ENCODE measurements at regions not wholly inside any gene's neighbourhood (a gene's known extent, or its start where the extent isn't known, plus 50 kb on each side); places are given as distances from the start of the nearest gene placed in this dataset.
"Not testable (repeated sequence)": the region's sequence is repeated elsewhere in the genome, so short reads cannot be mapped to it uniquely, and the experiment has no call there.

- DNase-seq, result no peak
- no peak overlapping the region for H3K4me2 ChIP-seq (ENCODE audit: low read depth, low read length)
- no peaks in the 10 kb centered on the region for H3F3A ChIP-seq (ENCODE audit: insufficient read depth, low read length)
- no peak overlapping the region for H3K27ac ChIP-seq (ENCODE audit: low read length)
- no peak overlapping the region for H2AFZ ChIP-seq (ENCODE audit: low read length)
- no peaks in the 10 kb centered on the region for H3K4me1 ChIP-seq (ENCODE audit: low read length)
- H3K9ac ChIP-seq (ENCODE audit: low read length), result no peak overlapping the region
- H4K20me1 ChIP-seq (ENCODE audit: insufficient read depth, low read length), result no peaks in the 10 kb centered on the region
- TF ChIP-seq CTCF (IDR thresholded peaks at IDR 0.05; ENCODE audit: low read length) (no peak), EZH2phosphoT487 (IDR thresholded peaks at IDR 0.05; ENCODE audit: low read length) (no peak), EZH2 (optimal IDR thresholded peaks at IDR 0.05; ENCODE audit: low read depth, low read length) (no peak)
- H3K9me2 ChIP-seq (replicated peaks; ENCODE audit: insufficient read depth, low read length), result no peaks in the 10 kb centered on the region
- no peaks in the 10 kb centered on the region for H3K79me2 ChIP-seq (ENCODE audit: low read length)
- no peaks in the 10 kb centered on the region for H3K9me3 ChIP-seq (replicated peaks; ENCODE audit: insufficient read depth, low read length)
- no peaks in the 10 kb centered on the region for H3K27me3 ChIP-seq (replicated peaks; ENCODE audit: insufficient read depth, low read length)
- H3K36me3 ChIP-seq (replicated peaks; ENCODE audit: insufficient read depth, low read length), result no peaks in the 10 kb centered on the region
- H3K4me3 ChIP-seq (ENCODE audit: low read length), result no peak overlapping the region
Observed at GRCh38 chr2:75882530-75882929, 171.8 kb upstream of the GCFC2 start.

DNA sequence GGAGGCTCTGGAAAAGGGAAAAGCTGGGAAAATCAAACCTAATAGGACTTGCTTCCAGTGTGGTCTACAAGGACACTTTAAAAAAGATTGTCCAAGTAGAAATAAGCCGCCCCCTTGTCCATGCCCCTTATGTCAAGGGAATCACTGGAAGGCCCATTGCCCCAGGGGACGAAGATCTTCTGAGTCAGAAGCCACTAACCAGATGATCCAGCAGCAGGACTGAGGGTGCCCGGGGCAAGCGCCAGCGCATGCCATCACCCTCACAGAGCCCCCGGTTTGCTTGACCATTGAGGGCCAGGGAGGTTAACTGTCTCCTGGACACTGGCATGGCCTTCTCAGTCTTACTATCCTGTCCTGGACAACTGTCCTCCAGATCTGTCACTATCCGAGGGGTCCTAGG lies 164.9 kb upstream of the GCFC2 start:
- H4K20me1 ChIP-seq (ENCODE audit: insufficient read depth, low read length); H3K9me3 ChIP-seq (replicated peaks; ENCODE audit: insufficient read depth, low read length); H3K79me2 ChIP-seq (ENCODE audit: low read length); H3F3A ChIP-seq (ENCODE audit: insufficient read depth, low read length); H3K27ac ChIP-seq (ENCODE audit: low read length); H3K36me3 ChIP-seq (replicated peaks; ENCODE audit: insufficient read depth, low read length); H3K9ac ChIP-seq (ENCODE audit: low read length); H3K4me1 ChIP-seq (ENCODE audit: low read length); H3K27me3 ChIP-seq (replicated peaks; ENCODE audit: insufficient read depth, low read length); H3K4me3 ChIP-seq (ENCODE audit: low read length); DNase-seq; H2AFZ ChIP-seq (ENCODE audit: low read length); H3K4me2 ChIP-seq (ENCODE audit: low read depth, low read length); H3K9me2 ChIP-seq (replicated peaks; ENCODE audit: insufficient read depth, low read length): not testable (repeated sequence)

- not testable (repeated sequence) for H3K79me2 ChIP-seq (ENCODE audit: low read length); H3K27me3 ChIP-seq (replicated peaks; ENCODE audit: insufficient read depth, low read length); H3K9ac ChIP-seq (ENCODE audit: low read length); H4K20me1 ChIP-seq (ENCODE audit: insufficient read depth, low read length); H3K27ac ChIP-seq (ENCODE audit: low read length); H3K36me3 ChIP-seq (replicated peaks; ENCODE audit: insufficient read depth, low read length); DNase-seq; H3F3A ChIP-seq (ENCODE audit: insufficient read depth, low read length); H3K4me2 ChIP-seq (ENCODE audit: low read depth, low read length); H3K4me3 ChIP-seq (ENCODE audit: low read length); H3K9me3 ChIP-seq (replicated peaks; ENCODE audit: insufficient read depth, low read length); H3K4me1 ChIP-seq (ENCODE audit: low read length); H2AFZ ChIP-seq (ENCODE audit: low read length); H3K9me2 ChIP-seq (replicated peaks; ENCODE audit: insufficient read depth, low read length)
Observed at GRCh38 chr2:75871762-75872614, 161.3 kb upstream of the GCFC2 start.

DNA sequence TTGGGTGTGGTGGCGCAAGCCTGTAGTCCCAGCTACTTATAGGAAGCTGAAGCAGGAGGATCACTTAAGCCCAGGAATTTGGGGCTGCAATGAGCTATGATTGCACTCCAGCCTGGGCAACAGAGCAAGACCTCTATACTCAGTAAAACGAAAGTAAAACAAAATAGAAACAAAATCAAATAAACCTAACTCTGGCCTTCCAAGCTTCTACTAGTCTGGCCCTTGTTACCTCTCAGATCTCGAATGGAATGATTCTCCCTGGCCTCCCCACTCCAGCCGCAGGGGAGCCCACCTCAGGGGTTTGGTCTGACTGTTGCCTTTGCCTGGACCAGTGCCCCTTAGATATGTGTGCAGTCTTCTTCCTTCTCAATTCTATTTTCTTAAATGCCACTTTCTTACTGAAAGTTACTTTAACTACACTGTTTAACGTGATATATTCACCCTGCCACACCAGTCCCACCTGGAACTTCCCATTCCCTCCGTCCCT lies 160.0 kb upstream of the GCFC2 start:
- TF ChIP-seq CTCF (IDR thresholded peaks at IDR 0.05; ENCODE audit: low read length) (no peak), EZH2phosphoT487 (IDR thresholded peaks at IDR 0.05; ENCODE audit: low read length) (no peak), EZH2 (optimal IDR thresholded peaks at IDR 0.05; ENCODE audit: low read depth, low read length) (no peak)
- H3K9ac ChIP-seq (ENCODE audit: low read length), result no peak overlapping the region
- no peaks in the 10 kb centered on the region for H3K27me3 ChIP-seq (replicated peaks; ENCODE audit: insufficient read depth, low read length)
- no peaks in the 10 kb centered on the region for H3K79me2 ChIP-seq (ENCODE audit: low read length)
- peak overlapping the region; percentile 78 for H2AFZ ChIP-seq (ENCODE audit: low read length)
- H3K9me3 ChIP-seq (replicated peaks; ENCODE audit: insufficient read depth, low read length), result no peaks in the 10 kb centered on the region
- peak overlapping the region; percentile 56 for H3K4me2 ChIP-seq (ENCODE audit: low read depth, low read length)
- H4K20me1 ChIP-seq (ENCODE audit: insufficient read depth, low read length), result no peaks in the 10 kb centered on the region
- H3F3A ChIP-seq (ENCODE audit: insufficient read depth, low read length), result no peaks in the 10 kb centered on the region
- no peaks in the 10 kb centered on the region for H3K4me1 ChIP-seq (ENCODE audit: low read length)
- no peaks in the 10 kb centered on the region for H3K9me2 ChIP-seq (replicated peaks; ENCODE audit: insufficient read depth, low read length)
- peak; percentile 42 for DNase-seq
- H3K27ac ChIP-seq (ENCODE audit: low read length), result no peak overlapping the region
- no peaks in the 10 kb centered on the region for H3K36me3 ChIP-seq (replicated peaks; ENCODE audit: insufficient read depth, low read length)
- no peak overlapping the region for H3K4me3 ChIP-seq (ENCODE audit: low read length)
